ENCODE measurements at regions not wholly inside any gene's neighbourhood (a gene's known extent, or its start where the extent isn't known, plus 50 kb on each side); places are given as distances from the start of the nearest gene placed in this dataset.

DNA sequence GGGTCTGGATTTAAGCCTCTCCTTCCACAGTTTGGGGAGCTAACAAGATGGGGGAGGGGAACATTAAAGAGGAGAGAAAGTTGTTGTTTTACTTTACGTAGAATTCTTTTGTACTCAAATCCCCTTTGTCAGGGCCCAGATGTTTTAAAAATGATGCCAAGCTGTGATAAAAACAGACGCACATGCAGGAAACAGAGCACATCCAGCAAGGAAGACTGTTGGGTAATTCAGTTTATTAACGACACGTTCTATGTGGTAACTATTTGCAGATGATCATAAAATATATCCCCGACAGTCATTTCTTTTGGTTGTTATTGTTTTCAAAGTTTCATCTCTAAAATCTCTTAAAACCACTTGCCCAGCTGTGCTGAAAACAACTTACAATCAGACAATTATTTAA lies 307.0 kb upstream of the PRDM1 start:
- Histone ChIP-seq H3K9me3 (ENCODE audit: control insufficient read depth, insufficient read depth, low read depth, low read length) (peaks cover 12% of the 10 kb centered on the region), H3K27ac (ENCODE audit: low read depth, low read length) (no peak overlapping the region), H3K4me3 (ENCODE audit: low read depth, low read length) (no peak overlapping the region), H3K4me1 (ENCODE audit: control insufficient read depth, insufficient read depth, low read length) (0 out of 2 replicates have a peak, but pooled peaks cover 4% of the 10 kb centered on the region), H3K36me3 (ENCODE audit: control insufficient read depth, insufficient read depth, low read length) (no peaks in the 10 kb centered on the region), H3K27me3 (ENCODE audit: control insufficient read depth, insufficient read depth, low read length) (no peaks in the 10 kb centered on the region), H3K9ac (ENCODE audit: low read length) (no peak overlapping the region)

DNA sequence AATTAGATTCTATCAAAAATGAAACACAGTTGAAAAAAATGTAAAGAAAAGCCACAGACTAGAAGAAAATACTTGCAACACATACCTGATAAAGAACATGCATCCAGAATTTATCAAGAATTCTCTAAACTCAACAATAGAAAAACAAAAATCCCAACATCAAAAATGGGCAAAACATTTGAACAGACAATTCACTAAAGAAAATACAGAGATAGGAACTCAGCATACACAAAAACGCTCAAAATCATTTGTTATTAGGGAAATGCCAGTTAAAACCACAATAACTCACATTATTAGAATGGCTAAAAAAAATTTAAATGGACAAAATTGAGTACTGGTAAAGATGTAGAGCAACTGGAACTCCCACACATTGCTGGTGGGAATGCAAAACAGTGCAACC lies 311.0 kb upstream of the PRDM1 start:
- Histone ChIP-seq H3K27me3 (ENCODE audit: control insufficient read depth, insufficient read depth, low read length) (no peaks in the 10 kb centered on the region), H3K9ac (ENCODE audit: low read length) (no peak overlapping the region), H3K4me1 (ENCODE audit: control insufficient read depth, insufficient read depth, low read length) (no peaks in the 10 kb centered on the region), H3K36me3 (ENCODE audit: control insufficient read depth, insufficient read depth, low read length) (no peaks in the 10 kb centered on the region), H3K9me3 (ENCODE audit: control insufficient read depth, insufficient read depth, low read depth, low read length) (peaks cover 12% of the 10 kb centered on the region), H3K4me3 (ENCODE audit: low read depth, low read length) (no peak overlapping the region), H3K27ac (ENCODE audit: low read depth, low read length) (no peak overlapping the region)

DNA sequence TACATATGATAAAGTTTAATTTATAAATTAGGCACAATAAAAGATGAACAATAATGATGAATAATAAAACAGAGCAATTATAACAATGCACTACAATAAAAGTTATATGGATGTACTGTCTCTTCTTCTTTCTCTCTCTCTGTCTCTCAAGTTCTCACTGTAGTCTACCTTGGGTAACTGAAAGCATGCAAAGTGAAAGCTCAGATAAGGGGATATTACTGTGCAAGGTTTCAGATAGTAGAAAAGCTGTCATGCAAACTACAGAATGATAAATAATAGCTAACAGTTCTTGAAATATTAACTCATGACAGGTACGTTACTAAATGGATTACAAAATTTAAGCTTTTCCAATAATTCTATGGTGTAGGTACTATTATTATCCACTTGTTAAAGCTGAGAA lies 311.9 kb upstream of the PRDM1 start:
- no peak overlapping the region for H3K9ac ChIP-seq (ENCODE audit: low read length)
- peaks cover 12% of the 10 kb centered on the region for H3K9me3 ChIP-seq (ENCODE audit: control insufficient read depth, insufficient read depth, low read depth, low read length)
- no peaks in the 10 kb centered on the region for H3K36me3 ChIP-seq (ENCODE audit: control insufficient read depth, insufficient read depth, low read length)
- no peaks in the 10 kb centered on the region for H3K27me3 ChIP-seq (ENCODE audit: control insufficient read depth, insufficient read depth, low read length)
- H3K27ac ChIP-seq (ENCODE audit: low read depth, low read length) = no peak overlapping the region
- H3K4me3 ChIP-seq (ENCODE audit: low read depth, low read length) = no peak overlapping the region
- no peaks in the 10 kb centered on the region for H3K4me1 ChIP-seq (ENCODE audit: control insufficient read depth, insufficient read depth, low read length)

DNA sequence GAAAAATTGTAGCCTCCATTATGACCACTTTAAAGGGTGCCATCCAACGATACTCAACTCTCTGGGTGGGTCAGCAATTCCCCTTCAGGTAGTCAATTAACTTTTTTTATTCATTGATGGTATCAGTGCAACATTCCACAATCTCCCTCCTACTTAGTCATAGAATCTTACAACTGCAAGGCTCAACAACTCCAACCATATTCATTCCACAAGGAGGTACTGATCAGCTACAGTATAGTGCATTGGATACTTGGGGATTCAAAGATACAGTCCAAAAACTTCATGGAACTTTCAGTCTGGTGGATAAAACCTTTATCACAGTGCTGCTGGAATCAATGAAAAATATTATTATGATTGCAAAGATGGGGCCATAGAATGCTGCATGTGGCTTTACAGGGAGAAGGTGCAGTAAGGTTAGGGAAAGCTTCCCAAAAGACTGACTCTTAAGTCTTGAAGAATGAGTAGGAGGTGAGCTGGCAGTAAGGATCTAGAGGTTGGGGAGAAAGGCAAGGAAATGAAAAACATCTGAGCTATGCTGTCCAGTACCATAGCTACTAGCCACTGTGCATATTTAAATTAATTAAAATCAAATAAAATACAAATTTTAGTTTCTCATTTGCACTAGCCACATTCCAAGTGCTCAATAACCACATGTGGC lies 314.7 kb upstream of the PRDM1 start:
- peaks cover 10% of the 10 kb centered on the region for H3K9me3 ChIP-seq (ENCODE audit: control insufficient read depth, insufficient read depth, low read depth, low read length)
- no peaks in the 10 kb centered on the region for H3K36me3 ChIP-seq (ENCODE audit: control insufficient read depth, insufficient read depth, low read length)
- H3K4me3 ChIP-seq (ENCODE audit: low read depth, low read length) = no peak overlapping the region
- H3K4me1 ChIP-seq (ENCODE audit: control insufficient read depth, insufficient read depth, low read length) = no peaks in the 10 kb centered on the region
- H3K27ac ChIP-seq (ENCODE audit: low read depth, low read length) = no peak overlapping the region
- H3K9ac ChIP-seq (ENCODE audit: low read length) = no peak overlapping the region
- no peaks in the 10 kb centered on the region for H3K27me3 ChIP-seq (ENCODE audit: control insufficient read depth, insufficient read depth, low read length)

DNA sequence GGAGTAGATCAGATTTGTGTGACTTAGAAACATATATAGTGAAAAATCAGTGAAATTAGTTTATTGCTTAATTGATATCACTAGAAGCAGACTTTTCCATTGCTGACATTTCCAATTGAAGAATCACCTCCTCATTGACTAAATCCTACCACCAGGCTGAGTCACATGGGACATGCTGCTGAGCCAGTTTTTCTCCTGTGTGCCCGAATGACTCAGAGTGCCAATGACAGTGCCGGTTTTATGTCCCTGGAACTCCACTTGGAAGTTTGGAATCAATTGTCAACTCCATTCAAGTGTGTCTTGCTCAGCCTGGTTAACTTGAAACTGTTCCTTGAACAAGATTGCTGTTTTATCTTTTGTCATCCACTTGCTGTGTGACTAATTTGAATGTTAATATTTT lies 316.1 kb upstream of the PRDM1 start:
- no peak overlapping the region for H3K4me3 ChIP-seq (ENCODE audit: low read depth, low read length)
- no peaks in the 10 kb centered on the region for H3K27me3 ChIP-seq (ENCODE audit: control insufficient read depth, insufficient read depth, low read length)
- H3K4me1 ChIP-seq (ENCODE audit: control insufficient read depth, insufficient read depth, low read length) = no peaks in the 10 kb centered on the region
- no peak overlapping the region for H3K9ac ChIP-seq (ENCODE audit: low read length)
- no peaks in the 10 kb centered on the region for H3K36me3 ChIP-seq (ENCODE audit: control insufficient read depth, insufficient read depth, low read length)
- no peak overlapping the region for H3K27ac ChIP-seq (ENCODE audit: low read depth, low read length)
- peaks cover under 1% of the 10 kb centered on the region; the same call in 1 of the 2 replicates for H3K9me3 ChIP-seq (ENCODE audit: control insufficient read depth, insufficient read depth, low read depth, low read length)

DNA sequence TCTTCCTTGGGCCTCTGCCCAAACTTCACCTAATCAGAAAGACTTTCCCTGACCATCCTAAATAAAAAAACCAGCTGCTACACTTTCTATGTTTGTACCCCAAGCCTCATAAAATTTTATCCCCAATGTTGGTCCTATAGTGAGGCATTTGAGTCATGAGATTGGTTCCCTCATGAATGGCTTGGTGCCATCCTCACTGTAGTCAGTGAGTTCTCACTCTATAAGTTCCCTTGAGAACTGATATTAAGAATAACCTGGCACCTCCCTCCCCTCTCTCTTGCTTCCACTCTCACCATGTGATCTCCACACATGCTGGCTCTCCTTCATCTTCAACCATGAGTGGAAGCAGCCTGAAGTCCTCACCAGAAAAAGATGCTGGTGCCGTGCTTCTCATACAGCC lies 316.9 kb upstream of the PRDM1 start:
- no peak overlapping the region for H3K27ac ChIP-seq (ENCODE audit: low read depth, low read length)
- H3K36me3 ChIP-seq (ENCODE audit: control insufficient read depth, insufficient read depth, low read length) = no peaks in the 10 kb centered on the region
- no peaks in the 10 kb centered on the region for H3K4me1 ChIP-seq (ENCODE audit: control insufficient read depth, insufficient read depth, low read length)
- no peaks in the 10 kb centered on the region for H3K9me3 ChIP-seq (ENCODE audit: control insufficient read depth, insufficient read depth, low read depth, low read length)
- H3K27me3 ChIP-seq (ENCODE audit: control insufficient read depth, insufficient read depth, low read length) = no peaks in the 10 kb centered on the region
- no peak overlapping the region for H3K4me3 ChIP-seq (ENCODE audit: low read depth, low read length)
- H3K9ac ChIP-seq (ENCODE audit: low read length) = no peak overlapping the region

DNA sequence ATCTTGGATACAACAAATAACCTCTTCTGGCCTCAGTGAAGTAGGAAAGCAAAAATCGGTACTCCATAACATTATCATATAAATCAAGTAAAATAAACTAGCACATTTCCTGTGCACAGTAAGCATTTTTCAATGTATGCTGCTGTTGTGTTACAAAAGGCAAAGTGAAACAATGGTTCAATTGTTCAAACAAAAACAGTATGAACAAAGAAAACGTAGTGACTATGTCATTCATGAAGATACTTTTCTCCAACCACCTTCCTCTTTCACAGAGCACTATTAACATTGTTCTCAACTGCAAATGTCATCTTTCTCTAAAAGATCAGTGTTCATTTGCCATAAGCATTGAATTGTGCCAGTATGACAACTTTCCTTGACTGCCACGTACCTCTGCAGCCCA lies 318.6 kb upstream of the PRDM1 start:
- Histone ChIP-seq H3K9ac (ENCODE audit: low read length) (no peak overlapping the region), H3K27ac (ENCODE audit: low read depth, low read length) (no peak overlapping the region), H3K9me3 (ENCODE audit: control insufficient read depth, insufficient read depth, low read depth, low read length) (no peaks in the 10 kb centered on the region), H3K4me1 (ENCODE audit: control insufficient read depth, insufficient read depth, low read length) (no peaks in the 10 kb centered on the region), H3K4me3 (ENCODE audit: low read depth, low read length) (no peak overlapping the region), H3K27me3 (ENCODE audit: control insufficient read depth, insufficient read depth, low read length) (no peaks in the 10 kb centered on the region), H3K36me3 (ENCODE audit: control insufficient read depth, insufficient read depth, low read length) (no peaks in the 10 kb centered on the region)

DNA sequence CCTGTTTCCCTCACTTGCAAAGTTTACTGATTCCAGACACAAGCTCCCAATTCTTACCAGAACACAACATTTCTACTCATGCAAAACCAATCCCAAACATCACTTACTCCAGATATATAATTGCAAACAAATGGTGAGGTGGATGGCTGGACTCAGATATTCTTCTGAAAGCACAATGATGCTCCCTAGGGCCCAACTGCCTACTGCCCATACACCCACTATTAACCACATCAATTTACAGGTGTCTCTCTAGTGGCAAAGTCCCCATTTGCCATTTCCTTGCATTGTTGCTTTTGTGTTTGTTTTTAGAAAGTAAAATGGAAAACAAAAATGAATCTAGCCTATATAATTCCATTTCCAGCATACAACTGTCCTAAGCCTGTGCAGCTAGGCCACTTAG lies 320.9 kb upstream of the PRDM1 start:
- H3K36me3 ChIP-seq (ENCODE audit: control insufficient read depth, insufficient read depth, low read length) = no peaks in the 10 kb centered on the region
- H3K27me3 ChIP-seq (ENCODE audit: control insufficient read depth, insufficient read depth, low read length) = no peaks in the 10 kb centered on the region
- no peak overlapping the region for H3K4me3 ChIP-seq (ENCODE audit: low read depth, low read length)
- H3K9ac ChIP-seq (ENCODE audit: low read length) = no peak overlapping the region
- H3K9me3 ChIP-seq (ENCODE audit: control insufficient read depth, insufficient read depth, low read depth, low read length) = no peaks in the 10 kb centered on the region
- H3K27ac ChIP-seq (ENCODE audit: low read depth, low read length) = no peak overlapping the region
- no peaks in the 10 kb centered on the region for H3K4me1 ChIP-seq (ENCODE audit: control insufficient read depth, insufficient read depth, low read length)

DNA sequence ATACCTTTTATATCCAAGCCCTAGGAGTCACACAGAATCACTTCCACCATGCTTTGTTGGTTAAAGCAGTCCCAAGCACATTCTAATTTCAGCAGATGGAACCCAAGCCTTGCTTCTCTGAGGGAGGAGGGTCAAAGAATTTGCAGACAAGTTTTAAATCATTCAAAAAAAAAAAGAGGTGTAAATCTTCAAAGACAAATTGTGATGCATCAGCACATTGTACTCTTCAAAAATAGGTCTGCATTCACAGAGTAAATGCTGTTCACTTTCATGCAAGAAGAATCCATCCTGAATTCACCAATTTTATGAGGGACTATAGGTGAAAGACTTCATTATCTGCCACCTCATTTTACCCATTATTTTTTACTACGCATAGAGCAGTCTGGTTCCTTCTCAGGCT lies 321.8 kb upstream of the PRDM1 start:
- Histone ChIP-seq H3K27ac (ENCODE audit: low read depth, low read length) (no peak overlapping the region), H3K4me3 (ENCODE audit: low read depth, low read length) (no peak overlapping the region), H3K4me1 (ENCODE audit: control insufficient read depth, insufficient read depth, low read length) (no peaks in the 10 kb centered on the region), H3K36me3 (ENCODE audit: control insufficient read depth, insufficient read depth, low read length) (no peaks in the 10 kb centered on the region), H3K9ac (ENCODE audit: low read length) (no peak overlapping the region), H3K27me3 (ENCODE audit: control insufficient read depth, insufficient read depth, low read length) (no peaks in the 10 kb centered on the region), H3K9me3 (ENCODE audit: control insufficient read depth, insufficient read depth, low read depth, low read length) (no peaks in the 10 kb centered on the region)

DNA sequence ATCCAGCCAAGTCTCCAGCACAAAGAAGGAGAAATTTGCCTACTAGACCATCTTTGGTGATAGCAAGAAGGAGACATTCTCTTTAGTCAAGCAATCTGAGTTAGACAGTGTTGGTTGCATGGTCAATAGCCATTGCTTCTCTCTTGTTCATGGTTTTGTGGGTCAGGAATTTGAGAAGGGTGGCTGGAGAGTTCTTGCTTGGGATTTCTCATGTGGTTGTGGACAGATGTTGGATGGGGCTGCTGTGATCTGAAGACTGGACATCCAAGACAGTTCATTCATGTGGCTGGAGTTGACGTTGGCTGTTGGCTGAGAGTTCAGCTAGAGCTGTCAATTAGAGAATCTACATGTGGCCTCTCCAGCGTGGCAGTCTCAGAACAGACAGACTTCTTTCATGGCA lies 322.3 kb upstream of the PRDM1 start:
- no peaks in the 10 kb centered on the region for H3K36me3 ChIP-seq (ENCODE audit: control insufficient read depth, insufficient read depth, low read length)
- H3K9me3 ChIP-seq (ENCODE audit: control insufficient read depth, insufficient read depth, low read depth, low read length) = no peaks in the 10 kb centered on the region
- H3K9ac ChIP-seq (ENCODE audit: low read length) = no peak overlapping the region
- no peaks in the 10 kb centered on the region for H3K4me1 ChIP-seq (ENCODE audit: control insufficient read depth, insufficient read depth, low read length)
- H3K27ac ChIP-seq (ENCODE audit: low read depth, low read length) = no peak overlapping the region
- H3K4me3 ChIP-seq (ENCODE audit: low read depth, low read length) = no peak overlapping the region
- H3K27me3 ChIP-seq (ENCODE audit: control insufficient read depth, insufficient read depth, low read length) = no peaks in the 10 kb centered on the region

DNA sequence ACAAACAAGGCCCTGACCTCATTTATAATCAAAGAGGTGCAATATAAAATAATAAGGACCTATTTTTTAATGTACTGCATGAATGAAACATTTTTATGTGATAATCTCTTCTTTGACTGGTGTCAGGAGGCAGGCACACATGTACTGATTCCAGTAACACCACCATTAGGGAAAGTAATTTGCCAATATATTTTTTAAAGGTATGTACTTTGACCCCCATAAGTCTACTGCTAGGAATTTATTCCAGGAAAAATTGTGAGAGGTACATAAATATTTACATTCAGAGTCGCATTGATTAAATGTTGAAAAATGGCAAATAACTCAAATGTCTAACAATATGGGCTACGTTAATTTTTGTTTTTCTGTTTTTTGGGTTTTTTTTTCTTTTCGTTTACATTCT lies 325.4 kb upstream of the PRDM1 start:
- Histone ChIP-seq H3K36me3 (ENCODE audit: control insufficient read depth, insufficient read depth, low read length) (no peaks in the 10 kb centered on the region), H3K9me3 (ENCODE audit: control insufficient read depth, insufficient read depth, low read depth, low read length) (0 out of 2 replicates have a peak, but pooled peaks cover under 1% of the 10 kb centered on the region), H3K4me1 (ENCODE audit: control insufficient read depth, insufficient read depth, low read length) (no peaks in the 10 kb centered on the region), H3K27ac (ENCODE audit: low read depth, low read length) (no peak overlapping the region), H3K27me3 (ENCODE audit: control insufficient read depth, insufficient read depth, low read length) (no peaks in the 10 kb centered on the region), H3K4me3 (ENCODE audit: low read depth, low read length) (no peak overlapping the region), H3K9ac (ENCODE audit: low read length) (no peak overlapping the region)

DNA sequence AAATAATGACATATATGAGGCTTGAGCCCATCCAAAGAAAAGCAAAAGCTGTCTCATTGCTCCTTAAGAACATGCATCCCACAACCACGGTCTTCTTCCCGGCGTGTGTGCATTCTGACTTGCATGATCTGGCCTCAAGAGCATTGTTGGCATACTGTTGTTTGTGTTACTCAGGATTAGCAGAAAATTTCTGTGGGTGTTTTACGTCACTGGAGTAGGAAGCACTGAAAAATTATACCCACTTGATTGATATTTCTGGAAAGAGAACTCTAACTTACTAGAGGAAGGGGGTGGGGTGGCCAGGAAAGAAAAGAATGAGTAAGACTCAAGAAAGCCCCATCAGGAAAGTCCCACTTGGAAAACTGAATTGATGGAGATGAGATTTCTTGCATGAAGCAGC lies 326.2 kb upstream of the PRDM1 start:
- Histone ChIP-seq H3K9ac (ENCODE audit: low read length) (no peak overlapping the region), H3K36me3 (ENCODE audit: control insufficient read depth, insufficient read depth, low read length) (no peaks in the 10 kb centered on the region), H3K4me3 (ENCODE audit: low read depth, low read length) (no peak overlapping the region), H3K27ac (ENCODE audit: low read depth, low read length) (no peak overlapping the region), H3K9me3 (ENCODE audit: control insufficient read depth, insufficient read depth, low read depth, low read length) (peaks cover 8% of the 10 kb centered on the region), H3K27me3 (ENCODE audit: control insufficient read depth, insufficient read depth, low read length) (no peaks in the 10 kb centered on the region), H3K4me1 (ENCODE audit: control insufficient read depth, insufficient read depth, low read length) (no peaks in the 10 kb centered on the region)

All from HUES6 (cell line).